ENCODE measurements at regions not wholly inside any gene's neighbourhood (a gene's known extent, or its start where the extent isn't known, plus 50 kb on each side); places are given as distances from the start of the nearest gene placed in this dataset.

DNA sequence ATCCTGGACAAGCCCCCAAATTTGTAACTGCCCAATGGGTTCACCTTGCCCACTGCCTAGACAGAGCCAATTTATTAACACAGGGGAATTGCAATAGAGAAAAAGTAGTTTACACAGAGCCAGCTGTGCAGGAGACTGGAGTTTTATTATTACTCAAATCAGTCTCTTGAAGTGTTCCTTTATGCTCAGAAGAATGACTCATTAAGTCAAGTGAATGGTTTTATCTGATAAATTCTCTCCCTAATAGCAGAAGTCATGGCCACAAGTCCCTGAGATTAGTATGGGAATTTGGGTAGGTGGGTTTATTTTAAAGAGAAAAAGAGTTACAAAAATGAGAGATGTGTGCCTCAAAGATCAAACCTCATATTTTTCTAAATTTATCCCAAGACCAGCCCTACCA, 122.8 kb upstream of the NUDT4 start:
- FAIRE-seq = no peak

DNA sequence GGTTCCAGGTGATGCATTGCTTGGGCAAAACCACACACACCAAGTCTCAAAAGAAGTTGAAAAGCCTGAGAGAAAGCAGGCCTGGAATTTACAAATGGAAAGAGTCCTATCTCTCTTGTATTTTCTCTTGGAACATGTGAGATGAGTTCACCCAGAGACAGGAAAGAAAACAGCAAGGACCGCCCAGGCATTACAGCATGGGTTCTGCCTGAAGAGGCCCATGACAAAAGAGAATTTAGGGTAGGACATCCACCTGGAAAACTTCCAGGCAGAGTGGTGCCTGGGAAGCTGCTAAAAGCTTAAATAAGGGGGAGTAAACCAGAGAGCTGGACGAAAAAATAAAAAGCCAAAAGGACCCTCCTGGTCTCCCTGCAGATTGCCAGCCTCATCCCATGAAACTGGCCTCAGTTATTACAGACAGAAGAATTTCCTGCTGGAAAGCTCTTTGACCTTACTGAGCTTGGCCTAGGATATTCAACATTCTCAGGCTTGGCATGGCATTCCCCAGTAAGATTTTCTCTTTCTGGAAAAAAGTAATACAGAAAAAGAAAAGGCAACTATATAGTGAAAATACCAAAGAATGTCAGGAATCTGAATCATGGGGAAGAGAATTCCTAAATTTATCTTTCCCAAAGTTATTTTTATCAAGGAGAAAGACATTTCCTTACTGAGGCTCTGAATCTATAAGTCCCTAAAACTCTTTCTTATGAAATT, 121.3 kb upstream of the NUDT4 start:
- FAIRE-seq = no peak

DNA sequence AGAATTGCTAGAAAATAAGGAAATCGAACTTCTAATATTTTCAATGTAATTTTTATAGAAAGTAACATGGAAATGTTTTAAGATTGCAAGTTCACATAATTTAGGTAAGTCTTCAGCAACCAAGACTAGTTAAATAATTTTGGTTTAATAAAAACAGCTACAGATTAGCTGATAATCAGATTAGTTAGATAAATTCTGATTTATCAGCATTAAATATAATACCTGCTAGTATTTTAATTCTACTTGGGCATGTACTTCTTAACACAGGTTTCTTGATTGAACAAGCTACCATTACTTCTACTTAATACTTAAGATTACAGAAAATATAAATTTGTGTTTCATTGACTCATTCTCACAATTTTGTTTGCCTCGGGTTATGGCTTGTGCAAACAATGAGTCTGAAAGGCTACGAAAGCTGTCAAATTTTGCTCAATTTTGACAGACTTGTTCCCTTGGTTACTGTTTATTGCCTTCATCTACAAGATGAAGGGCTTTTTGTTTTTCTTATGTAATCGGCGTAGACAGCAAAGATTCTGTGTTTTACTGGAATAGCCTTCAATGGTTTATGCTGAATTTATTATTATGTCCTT, 116.1 kb upstream of the NUDT4 start:
- no peak for FAIRE-seq

DNA sequence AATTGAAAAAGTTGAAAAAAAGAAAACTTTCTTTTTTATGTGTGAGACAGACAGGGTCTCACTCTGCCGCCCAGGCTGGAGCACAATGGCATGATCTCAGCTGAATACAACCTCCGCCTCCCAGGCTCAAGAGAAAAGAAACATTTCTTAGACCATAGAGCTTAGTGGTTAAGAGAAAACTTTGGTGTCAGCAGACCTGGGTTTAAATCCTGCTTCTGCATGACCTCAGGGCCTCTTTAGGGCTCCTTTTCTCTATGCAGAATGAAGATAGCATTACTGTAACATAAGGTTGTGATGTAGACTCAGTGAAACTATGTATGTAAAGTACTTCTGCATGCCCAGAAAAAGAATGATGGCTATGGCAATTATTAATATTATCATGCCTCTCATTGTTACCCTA, 104.7 kb upstream of the NUDT4 start:
- no peak for FAIRE-seq

DNA sequence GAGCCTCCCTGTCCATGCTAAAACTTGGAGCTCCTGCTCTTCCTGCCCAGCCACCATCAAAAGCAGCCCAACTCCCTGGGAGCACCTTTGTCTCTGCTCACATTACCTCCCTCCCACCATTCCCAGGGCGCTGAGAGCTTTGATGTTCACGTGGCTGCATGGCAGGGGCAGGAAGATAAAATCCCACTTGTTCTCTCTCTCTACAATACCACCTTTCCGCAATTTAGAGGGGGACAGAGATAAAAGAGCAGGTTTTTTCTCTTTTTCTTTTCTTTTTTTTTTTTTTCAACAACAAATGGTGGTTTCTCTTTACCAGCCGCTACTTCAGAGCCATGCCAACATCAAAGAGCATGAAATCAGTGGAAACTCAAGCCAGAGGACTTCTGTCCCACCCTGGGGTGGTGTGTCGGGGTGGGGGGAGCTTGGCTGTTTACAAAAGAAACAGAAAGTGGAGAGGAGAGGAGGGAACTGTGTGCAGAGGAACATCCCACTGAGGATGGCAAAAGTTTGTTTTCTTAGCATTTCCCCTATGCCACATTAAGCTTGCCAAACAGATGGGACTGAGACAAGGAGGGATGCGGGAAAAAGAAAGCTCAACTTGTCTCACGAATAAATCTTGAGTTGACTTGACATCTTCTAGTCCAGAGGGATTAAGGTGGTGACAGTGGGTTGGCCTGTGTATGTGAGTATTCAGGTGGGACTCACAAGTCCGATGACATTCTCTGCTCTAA, 103.7 kb upstream of the NUDT4 start:
- FAIRE-seq = no peak

DNA sequence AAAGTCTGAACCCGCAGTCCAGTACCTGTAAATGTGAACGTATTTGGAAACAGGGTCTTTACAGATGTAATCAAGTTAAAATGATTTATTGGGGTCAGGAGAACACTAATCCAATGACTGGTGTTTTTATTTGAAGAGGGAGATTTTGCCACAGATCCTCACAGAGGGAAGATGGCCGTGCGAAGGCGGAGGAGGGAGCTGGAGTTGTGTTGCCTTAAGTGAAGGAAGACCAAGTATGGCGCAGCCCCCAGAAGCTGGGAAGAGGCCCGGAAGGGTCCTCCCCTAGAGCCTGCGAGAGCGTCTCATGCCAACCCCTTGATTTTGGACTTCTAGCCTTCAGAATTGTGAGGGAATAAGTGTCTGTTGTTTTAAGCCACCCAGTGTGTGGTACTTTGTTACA, 102.8 kb upstream of the NUDT4 start:
- FAIRE-seq = no peak

DNA sequence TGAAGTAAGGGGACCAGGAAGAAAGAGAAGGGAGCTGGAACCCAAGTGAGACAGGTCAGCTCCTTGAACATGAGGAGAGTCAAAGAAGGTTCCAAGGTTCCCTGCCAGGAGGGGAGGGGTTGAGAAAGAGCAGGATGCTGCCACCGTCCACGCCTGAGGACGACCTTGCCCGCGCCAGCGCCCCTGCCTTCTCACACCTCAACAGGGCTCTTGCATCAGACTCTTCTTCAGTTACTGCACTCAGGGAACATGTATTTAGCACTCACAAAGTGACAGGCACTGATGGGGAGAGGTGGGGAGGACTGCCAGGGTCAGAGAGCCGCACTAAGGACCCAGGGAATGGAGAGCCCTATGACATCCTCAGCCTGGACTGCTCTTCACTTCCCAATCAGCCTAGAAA, 102.1 kb upstream of the NUDT4 start:
- no peak for FAIRE-seq

DNA sequence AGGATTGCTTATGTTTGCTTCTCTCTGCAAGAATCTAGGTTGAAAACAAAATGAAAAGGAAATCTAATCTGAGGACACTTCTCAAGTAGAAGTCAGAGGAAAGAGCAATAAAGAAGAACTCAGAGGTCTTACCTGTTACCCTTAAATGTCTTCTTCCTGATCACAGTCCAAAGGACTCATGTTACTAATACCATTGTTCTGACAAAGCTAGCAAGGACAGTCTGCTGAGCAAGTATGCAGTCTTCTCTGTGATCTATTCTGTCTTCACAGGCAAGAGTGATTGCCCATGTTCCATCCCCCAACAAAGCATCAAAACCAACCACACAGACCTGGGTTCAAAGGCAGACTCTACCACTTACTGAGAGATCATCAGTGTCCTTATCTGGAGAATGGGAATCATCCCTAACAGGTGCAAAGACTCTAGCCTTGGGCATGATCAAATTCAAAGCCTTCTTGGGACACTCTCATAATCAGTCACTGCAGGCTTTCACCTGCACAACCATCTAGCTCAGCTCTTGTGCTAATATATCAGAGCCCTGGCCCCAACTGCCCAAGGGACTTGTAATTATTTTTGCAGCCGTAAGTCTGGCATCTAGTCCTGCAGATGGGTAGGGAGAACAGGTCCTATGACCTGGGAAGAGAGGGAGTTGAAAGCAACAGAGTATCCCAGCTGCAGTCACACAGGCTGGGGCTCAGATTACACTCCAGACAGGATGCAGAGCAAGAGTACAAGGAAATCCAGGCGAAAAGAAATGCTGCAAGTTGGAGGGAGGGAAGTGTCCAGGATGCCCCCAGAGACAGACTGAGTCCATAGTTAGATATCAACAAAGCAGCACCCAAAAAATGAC, 97.9 kb upstream of the NUDT4 start:
- no peak for FAIRE-seq

DNA sequence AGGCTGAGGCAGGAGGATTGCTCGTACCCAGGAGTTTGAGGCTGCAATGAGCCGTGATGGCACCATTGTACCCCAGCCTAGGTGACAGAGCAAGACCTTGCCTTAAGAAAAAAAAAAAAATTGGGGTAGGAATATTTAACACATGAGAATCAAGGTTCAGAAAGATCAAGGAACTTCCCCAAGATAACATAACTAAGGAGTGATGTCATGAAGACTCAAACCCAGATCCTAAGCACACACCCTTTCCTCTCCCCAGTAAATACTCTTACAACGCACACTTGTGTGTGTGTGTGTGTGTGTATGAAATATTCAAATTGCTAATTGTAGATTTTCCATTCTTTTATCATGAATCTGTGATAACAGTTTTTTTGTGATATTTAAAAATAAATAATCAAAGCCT, 90.6 kb upstream of the NUDT4 start:
- no peak for FAIRE-seq

DNA sequence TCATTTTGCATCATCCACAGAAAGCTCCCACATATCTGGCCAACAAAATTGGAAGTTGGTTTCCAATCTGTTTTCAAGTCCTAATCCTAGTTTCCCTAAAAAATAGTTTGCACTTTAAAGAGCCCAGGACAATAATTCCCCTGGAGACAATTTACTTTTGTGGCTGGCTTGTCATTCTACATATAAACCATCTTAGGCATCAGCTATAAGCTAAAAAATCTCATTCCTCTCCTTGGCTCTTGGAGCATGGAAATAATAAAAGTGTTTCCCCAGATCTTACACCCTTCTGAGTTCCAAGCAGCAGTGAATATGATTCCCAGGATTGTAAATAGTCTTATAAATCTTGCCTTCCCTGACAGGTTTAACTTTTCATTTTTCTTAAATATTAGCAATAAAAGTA, 89.1 kb upstream of the NUDT4 start:
- FAIRE-seq = no peak

DNA sequence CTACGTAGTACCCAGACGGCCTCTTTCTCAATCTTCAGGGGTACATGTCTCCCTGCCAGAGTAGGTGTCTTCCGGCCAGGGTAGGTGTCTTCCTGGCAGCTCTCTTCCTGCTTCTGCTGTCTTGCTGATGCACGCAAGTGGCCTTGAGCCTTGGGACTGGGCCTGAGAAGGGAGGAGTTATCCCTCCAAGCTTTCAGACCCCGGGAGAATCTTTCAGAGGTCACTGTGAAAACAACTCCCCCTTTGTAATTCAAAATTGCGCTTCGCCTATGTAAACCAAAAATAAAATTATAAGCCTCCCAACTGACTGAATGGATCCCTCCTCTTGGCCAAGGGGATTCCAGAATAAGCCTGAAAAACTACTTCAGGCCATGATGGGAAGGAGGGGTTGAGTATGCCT, 87.3 kb upstream of the NUDT4 start:
- no peak for FAIRE-seq

DNA sequence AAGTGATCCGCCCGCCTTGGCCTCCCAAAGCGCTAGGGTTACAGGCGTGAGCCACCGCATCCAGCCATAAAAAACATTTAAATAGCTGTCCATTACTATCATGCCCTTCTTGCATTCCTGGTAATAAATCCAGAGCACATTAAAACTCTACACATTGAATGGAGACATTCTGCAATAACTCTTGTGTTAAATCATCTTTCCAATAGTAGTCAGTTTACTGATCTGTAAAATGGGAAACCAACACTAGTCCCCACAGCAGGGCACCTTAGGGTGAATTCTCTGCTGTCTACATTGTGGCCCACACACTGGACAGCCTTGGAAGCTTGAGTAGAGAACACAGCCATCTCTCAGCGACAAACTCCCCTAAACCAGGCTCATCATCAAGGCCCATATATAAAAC, 85.5 kb upstream of the NUDT4 start:
- FAIRE-seq = no peak

DNA sequence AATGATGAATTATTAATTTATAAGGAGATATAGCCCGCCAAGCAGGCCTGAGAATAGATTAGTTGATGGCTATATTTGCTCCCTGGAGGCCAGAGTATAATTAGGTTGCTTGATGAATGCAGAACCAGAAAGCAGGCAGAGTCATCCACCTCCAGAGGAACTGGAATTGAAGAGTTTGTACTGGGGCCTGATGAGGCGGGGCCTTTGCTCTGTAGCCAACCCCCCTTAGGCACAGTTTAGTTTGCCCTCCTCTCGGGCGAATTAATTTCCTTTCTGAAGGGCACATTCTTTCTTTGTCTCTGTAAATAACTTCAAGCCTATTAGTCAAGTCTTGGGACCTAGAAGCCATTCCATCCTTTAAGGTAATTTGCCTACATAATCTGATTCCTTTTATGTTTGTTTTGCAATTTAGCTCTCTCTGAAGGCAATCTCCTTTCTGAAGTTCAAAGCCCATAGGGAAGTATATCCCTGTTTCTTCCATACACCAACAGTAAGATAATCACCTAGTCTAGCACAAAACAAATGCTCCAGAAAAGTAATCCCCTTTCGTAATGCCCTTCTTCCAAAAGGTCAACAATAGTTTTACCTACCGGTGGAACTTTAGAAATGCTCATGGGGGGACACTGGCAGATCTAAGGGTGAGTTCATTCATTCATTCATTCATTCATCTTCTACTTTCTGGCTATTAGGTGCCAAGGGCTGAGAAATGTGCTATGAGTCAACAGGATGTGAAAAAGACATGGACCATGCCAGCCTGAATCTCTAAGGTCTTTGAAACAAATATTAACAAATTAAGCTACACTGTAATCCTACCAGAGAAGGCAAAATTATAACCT, 84.8 kb upstream of the NUDT4 start:
- FAIRE-seq = no peak

DNA sequence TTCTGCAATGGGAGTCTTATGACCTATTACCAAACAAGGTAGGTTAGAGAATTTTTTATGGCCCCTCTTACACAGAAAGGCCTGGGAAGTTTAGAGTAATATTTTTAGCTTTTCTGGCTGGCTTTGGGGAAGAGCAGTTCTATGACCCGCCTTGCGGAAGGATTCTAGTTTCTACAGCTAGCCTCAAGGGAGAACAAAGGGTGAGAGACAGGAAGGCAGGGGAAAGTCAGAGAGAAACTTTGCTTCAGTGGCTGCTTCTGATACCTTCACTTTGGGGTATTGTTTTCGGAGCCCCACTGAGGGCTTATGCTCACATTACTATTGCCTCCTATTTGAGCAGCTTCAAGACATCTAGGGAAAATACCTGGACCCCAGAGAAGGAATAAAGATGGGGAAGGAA, 80.7 kb upstream of the NUDT4 start:
- no peak for FAIRE-seq

DNA sequence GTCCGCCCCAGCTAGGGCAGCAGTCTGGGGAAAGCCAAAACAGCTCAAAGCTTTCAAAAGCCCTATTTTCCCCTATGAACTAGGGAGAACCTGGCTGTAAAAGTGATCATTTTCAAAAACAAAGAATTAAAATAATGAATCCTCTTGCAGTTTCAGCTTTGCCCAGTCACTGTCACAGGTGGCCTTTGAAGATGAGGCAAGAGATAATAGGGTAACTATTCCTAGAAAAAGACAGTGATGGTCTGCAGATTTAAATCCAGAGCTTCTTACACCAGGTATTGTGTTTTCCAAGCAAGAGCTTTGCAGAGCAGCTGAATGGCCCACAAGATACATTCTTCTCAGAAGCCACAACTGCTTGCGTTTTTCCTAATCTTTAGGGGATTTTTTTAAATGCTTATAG, 80.2 kb upstream of the NUDT4 start:
- FAIRE-seq = no peak

DNA sequence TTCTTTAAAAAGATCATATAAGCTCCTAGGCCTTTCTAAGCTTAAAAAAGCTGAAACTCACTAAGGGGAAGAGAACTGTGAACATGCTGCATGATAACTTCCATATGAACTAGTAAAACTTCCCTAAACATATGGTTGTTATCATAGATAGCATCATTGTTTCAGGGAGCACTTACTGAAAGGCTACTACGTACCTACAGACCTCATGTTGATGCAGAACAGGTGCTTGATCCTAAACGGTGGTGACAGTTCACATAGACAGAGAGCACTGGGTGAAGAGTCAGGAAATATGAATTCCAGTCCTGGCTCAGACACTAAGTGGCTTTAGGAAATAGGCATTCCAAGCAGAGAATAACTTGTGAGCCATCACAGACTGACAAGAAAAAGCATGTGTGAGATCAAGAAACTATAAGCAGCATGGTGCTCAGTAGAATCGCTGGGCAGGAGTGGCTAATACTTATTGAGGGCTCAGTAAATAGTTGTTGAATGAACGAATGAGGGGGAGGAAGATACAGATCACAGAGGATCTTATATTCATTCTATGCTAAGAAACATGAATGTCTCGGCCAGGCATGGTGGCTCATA, 78.4 kb upstream of the NUDT4 start:
- FAIRE-seq = no peak

DNA sequence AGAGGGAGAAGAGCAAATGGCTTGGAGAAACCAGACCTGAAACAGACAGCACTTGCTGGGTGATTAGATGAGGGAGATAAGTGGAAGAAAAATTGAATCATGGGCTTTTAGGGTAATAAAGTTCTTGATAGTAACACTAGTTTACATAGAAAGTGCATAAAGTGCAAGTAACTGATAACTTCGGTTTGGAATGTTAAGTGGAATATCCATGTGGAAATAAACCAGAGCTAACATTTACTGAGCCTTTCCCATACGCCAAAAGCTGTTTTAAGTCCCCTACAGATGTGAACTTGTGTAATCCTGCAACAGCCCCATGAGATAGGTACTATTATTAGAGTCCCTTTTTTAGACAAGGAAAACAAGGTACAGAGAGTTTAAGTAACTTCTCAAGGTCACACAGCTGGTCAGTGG, 77.1 kb upstream of the NUDT4 start:
- no peak for FAIRE-seq

DNA sequence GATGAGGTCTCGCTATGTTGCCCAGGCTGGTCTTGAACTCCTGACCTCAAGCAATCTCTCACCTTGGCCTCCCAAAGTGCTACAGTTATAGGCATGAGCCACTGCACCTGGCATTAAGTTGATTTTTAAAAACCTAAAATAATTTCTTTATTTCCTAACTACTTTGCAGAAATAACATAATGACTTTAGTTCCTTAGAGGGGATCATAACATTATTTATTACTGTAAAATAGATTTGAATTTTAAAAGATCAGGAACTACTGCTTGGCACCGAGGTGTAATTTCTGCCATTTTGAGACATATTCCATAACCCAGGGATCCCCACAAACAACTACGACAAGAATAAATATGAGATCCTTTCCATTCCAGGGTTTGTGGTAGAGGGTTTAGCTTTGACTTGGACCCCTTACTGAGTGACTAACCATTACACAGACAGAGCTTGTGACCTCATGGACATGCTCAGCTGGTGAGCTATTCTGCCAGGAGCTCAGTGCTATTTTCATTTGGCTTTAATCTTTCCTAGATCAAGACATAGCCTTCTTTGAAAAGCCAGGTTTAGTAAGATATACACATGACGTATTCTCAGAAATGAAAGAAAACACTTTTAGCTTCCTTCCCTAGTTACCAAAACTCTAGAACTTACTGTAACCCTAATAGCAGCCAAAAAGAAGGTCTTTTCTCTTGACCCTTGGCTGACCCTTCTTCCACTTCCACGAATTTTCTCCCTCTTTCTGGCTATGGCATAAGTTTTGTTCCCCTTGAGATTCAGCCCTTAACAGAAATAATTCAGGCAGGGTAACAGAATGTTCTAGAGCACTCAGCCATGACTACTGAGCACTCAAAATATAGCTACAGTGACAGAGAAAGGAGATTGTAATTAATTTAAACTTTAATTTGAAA, 75.1 kb upstream of the NUDT4 start:
- no peak for FAIRE-seq

DNA sequence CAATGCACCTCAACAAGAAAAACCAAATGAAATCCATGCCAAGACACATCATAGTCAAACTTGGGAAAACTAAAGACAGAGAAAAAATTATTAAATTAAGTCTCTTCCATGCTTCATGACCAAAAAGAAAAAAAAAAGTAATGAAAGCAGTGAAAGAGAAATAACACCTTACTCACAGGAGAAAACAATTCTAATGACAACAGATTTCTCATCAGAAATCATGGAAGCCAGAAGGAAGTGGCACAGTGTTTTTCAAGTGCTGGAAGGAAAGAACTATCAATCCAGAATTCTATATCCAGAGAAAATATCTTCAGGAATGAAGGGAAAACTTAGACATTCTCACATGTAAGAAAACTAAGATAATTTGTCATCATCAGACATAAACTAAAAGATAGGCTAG, 71.1 kb upstream of the NUDT4 start:
- no peak for FAIRE-seq

DNA sequence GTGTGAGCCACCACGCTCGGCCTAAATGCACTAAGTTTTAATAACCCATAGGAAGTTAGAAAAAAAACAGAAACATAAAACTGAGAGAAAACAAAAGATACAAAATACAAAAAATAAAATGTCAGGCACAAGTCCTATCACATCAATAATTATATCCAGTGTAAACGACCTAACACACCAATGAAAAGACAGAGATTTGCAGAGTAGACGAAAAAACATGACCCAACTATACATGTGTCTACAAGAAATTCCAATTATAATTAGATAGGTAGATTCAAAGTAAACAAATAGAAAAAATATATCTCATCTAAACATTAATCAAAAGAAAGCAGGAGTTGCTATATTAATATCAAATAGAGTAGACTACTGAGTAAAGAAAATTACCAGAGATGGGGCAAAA, 69.4 kb upstream of the NUDT4 start:
- FAIRE-seq = no peak

DNA sequence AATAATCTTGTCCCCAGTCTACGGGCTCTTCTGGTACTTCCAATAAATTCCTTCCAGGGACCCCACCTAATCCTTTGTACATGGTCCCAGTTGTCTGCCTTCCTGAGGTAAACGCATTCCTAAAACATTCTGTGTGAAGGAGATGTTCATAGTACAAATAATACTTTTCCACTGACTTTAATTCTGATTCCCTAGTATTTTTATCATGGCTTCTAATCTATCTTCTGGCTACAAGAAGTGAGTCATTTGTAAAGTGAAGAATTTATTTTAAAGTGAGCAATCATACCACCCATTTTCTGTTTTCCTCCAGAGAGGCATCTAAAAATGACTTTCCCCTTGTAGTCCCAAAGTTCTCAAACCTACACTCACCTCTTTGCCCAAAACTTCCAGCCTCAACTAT, 65.9 kb upstream of the NUDT4 start:
- FAIRE-seq = no peak

Measured in TTC549 (cell line).